Aorta (tissue), 5 donors: ENCODE measurements at regions not wholly inside any gene's neighbourhood (a gene's known extent, or its start where the extent isn't known, plus 50 kb on each side); places are given as distances from the start of the nearest gene placed in this dataset.

Source experiments
- ATAC-seq: fragments of 200-7000 bp; cut with Tn5 transposase; one replicate; pipeline ENCODE4 v1.9.1; 2022; ENCODE audit warnings: moderate library complexity; ENCODE audit not compliant: low FRiP score
- DNase-seq, 2 donors: peaks; one replicate each; pipeline ENCODE4 v3.0.0-alpha.2; 2020
- H3K27ac ChIP-seq, 2 donors: one replicate each; pipeline ENCODE4 v1.5.1; 2013; ENCODE audit warnings: low read length in 2 of 2, mild to moderate bottlenecking in 2 of 2, moderate library complexity in 2 of 2, control low read depth in 1 of 2, inconsistent platforms in 1 of 2, low read depth in 1 of 2
- H3K27me3 ChIP-seq, 2 donors: one replicate each; pipeline ENCODE4 v1.6.1; 2013; ENCODE audit warnings: control low read depth in 1 of 2, low read length in 1 of 2, mild to moderate bottlenecking in 1 of 2, moderate library complexity in 1 of 2; ENCODE audit not compliant: insufficient read depth in 2 of 2, control insufficient read depth in 1 of 2
- H3K36me3 ChIP-seq, 2 donors: one replicate each; pipeline ENCODE4 v1.6.1; 2013; ENCODE audit warnings: control low read depth in 1 of 2, low read length in 1 of 2, mild to moderate bottlenecking in 1 of 2; ENCODE audit not compliant: insufficient read depth in 2 of 2, control insufficient read depth in 1 of 2
- H3K4me1 ChIP-seq, 2 donors: one replicate each; pipeline ENCODE4 v1.6.1; 2013; ENCODE audit warnings: low read length in 2 of 2, control low read depth in 1 of 2, mild to moderate bottlenecking in 1 of 2, moderate library complexity in 1 of 2; ENCODE audit not compliant: insufficient read depth in 2 of 2, control insufficient read depth in 1 of 2
- H3K4me3 ChIP-seq, 2 donors: one replicate each; pipeline ENCODE4 v1.5.1; 2013; ENCODE audit warnings: low read length in 2 of 2, control low read depth in 1 of 2, mild to moderate bottlenecking in 1 of 2
- H3K9me3 ChIP-seq: one replicate; pipeline ENCODE4 v1.6.1; 2013; ENCODE audit warnings: mild to moderate bottlenecking, low read length; ENCODE audit not compliant: control insufficient read depth
- WGBS, 2 donors: extraction: QIAGEN DNeasy Blood & Tissue Kit; methylation state at CpG; one replicate each; pipeline ENCODE4 v1.1.7; 2013; 5-methylcytosine and 5-hydroxymethylcytosine counted together
- intact Hi-C, 2 donors: fragments of 100-400 bp; cut with DNase I; formaldehyde crosslinking; loops; one replicate each; pipeline versions ENCODE4 v1.14.2 to v1.15.0; 2022
- donor health status: healthy with polysubstance abuse.
- donor health status: Bipolar disorder and iron deficiency.
- donor health status: DM: no; HTN: no; CAD: no.
- donor health status: DM: no; HTN: no; CAD: no.
- donor health status: DM: yes; HTN: yes; CAD: no.

DNA sequence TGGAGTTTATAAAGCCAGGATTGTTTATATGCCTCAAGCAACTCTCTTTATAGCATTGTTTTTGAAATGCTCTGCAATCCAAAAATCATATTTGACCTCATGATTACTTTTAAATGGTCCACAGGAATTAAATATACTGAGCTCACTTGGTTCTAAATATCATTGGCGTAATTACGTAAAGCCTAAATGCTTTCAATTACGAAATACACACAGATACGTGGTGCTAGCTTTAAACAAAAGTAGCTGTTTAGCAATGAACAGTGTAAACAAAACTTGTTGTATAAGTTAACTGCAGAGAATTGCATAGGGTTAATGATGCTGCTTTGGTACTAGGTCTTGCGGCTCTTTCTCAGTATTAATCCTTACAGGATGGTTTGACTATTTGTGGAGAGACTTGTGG is 346.6 kb downstream of the COG6 start:
- Histone ChIP-seq H3K4me1 (no peaks in the 10 kb centered on the region), H3K9me3 (peaks cover 2% of the 10 kb centered on the region), H3K27me3 (no peaks in the 10 kb centered on the region), H3K36me3 (no peaks in the 10 kb centered on the region), H3K27ac (no peak overlapping the region), H3K4me3 (no peak overlapping the region)
- WGBS, 2 donors: 89 to 92% methylated on average over 5 of the region's 5 CpGs
- ATAC-seq (no peak), DNase-seq (no peak)
- intact Hi-C loops: no loop called here

DNA sequence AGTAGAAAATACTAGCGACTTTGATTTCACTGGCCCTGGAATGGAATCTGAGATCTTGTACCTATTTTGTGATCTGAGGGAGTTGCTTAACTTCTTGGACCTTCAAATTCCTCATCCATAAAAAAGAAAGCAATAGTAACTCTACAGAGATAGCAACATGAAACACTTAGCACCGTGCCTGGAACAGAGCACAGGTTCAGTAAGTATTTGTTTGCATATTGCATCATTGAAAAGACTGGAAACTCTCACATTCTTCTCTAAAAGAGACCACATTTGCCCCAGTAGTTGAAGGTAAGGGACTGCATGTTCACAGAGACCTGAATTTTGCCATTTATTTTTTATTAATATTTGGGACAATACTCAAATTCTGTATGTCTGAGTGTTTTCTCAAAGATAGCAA is 358.1 kb downstream of the COG6 start:
- Histone ChIP-seq H3K27ac (no peak overlapping the region), H3K4me1 (peaks cover 0 to 2% of the 10 kb centered on the region in 2 donors), H3K27me3 (no peaks in the 10 kb centered on the region), H3K9me3 (no peaks in the 10 kb centered on the region), H3K4me3 (no peak overlapping the region), H3K36me3 (no peaks in the 10 kb centered on the region)
- DNase-seq (no peak), ATAC-seq (no peak)
- intact Hi-C loops: no loop called here
- 74 to 76% methylated on average over 2 of the region's 2 CpGs for WGBS, 2 donors

DNA sequence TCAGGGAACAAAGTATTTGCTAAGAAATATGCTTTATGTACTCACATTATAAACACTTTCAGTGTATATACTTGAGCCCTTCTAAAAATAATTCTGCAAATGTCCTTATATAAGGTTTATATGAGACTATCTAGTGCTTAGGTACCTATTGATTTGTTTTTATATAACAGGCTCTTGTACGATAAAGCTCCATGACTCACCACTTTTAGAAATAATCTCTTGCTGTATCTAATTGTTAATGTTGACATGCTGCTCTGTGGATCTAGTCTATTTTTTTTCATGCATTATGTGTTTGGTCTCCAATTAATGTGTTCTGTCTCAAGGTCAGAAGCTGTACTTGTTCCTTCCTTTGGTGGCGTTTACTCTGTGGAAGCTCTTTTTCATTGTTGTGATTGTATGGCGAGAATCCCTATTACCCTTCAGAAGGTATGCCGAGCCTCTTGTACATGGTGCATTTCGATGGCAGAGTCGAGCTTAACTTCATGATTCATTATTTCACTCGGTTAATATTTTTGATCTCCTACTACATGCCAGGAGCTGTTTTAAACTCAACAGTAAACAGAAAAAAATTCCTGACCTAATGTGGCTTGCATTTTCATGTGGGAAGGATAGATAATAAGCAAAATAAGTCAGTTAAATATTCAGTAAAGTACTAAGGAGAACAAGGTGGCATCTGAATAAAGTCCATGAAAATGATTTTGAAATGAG is 361.6 kb downstream of the COG6 start:
- WGBS, 2 donors: 69 to 76% methylated on average over 7 of the region's 7 CpGs
- Histone ChIP-seq H3K9me3 (no peaks in the 10 kb centered on the region), H3K36me3 (no peaks in the 10 kb centered on the region), H3K4me1 (peaks cover 0 to 2% of the 10 kb centered on the region in 2 donors), H3K27ac (no peak overlapping the region), H3K4me3 (no peak overlapping the region), H3K27me3 (no peaks in the 10 kb centered on the region)
- ATAC-seq (no peak), DNase-seq (no peak)
- intact Hi-C loops: no loop called here

DNA sequence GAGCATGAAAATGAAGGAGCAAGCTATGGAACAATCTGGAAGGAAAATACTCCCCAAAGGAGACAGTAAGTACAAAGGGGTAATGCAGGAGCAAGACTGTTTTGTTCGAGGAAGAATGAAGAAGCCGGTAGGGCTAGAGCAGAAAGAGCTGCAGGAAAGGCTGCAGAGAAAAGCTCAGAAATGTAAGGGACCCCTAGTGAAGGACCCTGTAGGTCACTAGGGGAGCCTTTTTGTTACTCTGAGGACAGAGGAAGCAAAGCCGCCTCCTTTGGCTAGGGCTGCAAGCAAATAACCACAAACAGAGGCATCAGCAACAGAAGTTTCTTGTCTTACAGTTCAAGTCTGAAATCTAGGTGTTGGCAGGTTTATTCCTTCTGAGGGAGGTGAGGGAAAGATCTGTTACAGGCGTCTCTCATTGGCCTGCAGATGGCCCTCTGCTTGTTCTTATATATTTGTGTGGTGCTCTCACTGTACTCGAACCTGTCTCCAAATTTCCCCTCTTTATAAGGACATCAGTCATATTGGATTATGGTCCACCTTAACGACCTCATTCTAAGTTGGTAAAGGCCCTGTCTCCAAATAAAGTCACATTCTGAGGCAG is 362.3 kb downstream of the COG6 start:
- Histone ChIP-seq H3K9me3 (no peaks in the 10 kb centered on the region), H3K36me3 (no peaks in the 10 kb centered on the region), H3K27me3 (no peaks in the 10 kb centered on the region), H3K27ac (no peak overlapping the region), H3K4me1 (peaks cover 0 to 2% of the 10 kb centered on the region in 2 donors), H3K4me3 (no peak overlapping the region)
- DNase-seq: no peak
- intact Hi-C loops: no loop called here
- 69% methylated on average over 6 of the region's 6 CpGs for WGBS, 2 donors
- ATAC-seq: no peak

DNA sequence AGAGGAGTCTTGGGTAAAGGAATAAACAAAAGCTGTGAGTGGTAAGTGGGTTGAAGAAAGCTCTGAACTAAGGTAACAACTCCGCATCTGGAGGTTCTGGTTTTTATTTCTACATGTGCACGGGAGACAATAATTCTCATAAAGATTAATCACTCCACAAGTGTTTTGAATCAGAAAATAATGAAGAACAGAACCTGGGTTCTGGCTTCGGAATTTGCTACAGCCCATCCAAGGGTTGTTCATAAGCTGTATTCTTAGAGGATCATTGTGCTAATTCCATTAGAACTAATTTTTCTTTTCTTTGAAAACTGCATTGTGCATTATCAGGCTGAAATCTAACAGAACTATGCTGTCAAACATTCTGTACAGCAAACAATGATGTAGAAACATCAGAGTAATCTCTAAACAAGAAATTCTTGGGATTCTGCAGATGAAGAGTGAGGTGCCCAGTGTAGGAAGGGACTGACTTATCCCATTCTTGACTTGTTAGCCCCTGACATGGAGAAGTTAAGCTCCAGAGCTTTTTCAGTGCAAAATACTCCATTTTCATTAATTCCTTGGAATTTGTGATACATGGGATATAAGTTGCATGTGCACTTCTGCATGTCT is 368.2 kb downstream of the COG6 start:
- 83 to 86% methylated on average over 3 of the region's 3 CpGs for WGBS, 2 donors
- no peaks in the 10 kb centered on the region for H3K36me3 ChIP-seq
- DNase-seq (no peak), ATAC-seq (no peak)
- H3K4me3 ChIP-seq: no peak overlapping the region
- intact Hi-C loops: no loop called here
- H3K27me3 ChIP-seq: no peaks in the 10 kb centered on the region
- no peaks in the 10 kb centered on the region for H3K9me3 ChIP-seq
- no peaks in the 10 kb centered on the region for H3K4me1 ChIP-seq
- H3K27ac ChIP-seq: no peak overlapping the region

DNA sequence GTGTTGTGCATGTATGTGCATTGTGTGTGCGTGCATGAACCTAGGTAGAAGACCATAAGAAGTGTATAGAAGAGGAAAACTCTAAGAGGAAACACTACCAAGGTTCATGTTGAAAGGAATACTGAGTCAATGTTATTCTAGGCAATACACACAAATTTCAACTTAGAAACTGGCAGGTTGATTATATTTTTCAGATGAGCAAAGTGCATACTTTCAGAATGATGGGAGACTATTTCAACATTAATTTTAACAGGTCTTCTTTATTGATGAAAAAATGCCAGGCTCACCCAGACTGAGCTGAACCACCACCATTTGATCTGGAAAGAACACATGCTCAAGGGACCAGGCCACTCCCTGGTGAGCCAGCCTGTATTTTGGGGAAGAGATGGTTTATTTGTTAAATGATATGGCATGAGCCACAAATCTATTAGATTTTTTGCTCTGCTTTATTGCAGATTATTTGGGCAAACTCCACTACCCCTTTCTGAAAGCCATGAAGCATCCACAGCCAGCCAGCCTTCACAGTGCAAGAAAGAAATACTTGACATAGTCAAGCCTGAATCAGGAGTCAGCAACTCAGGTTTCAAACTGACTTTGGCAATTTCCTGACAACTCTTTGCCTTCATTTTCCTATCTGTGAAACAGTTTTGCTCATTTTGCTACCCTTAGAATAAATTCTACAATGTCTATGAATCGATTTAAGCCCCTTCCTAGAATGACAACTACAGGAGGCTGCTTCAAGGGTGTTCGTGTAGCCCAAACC is 368.9 kb downstream of the COG6 start:
- 83 to 86% methylated on average over 3 of the region's 3 CpGs for WGBS, 2 donors
- ATAC-seq: no peak
- H3K36me3 ChIP-seq: no peaks in the 10 kb centered on the region
- H3K4me1 ChIP-seq: no peaks in the 10 kb centered on the region
- H3K4me3 ChIP-seq: no peak overlapping the region
- no peak overlapping the region for H3K27ac ChIP-seq
- H3K9me3 ChIP-seq: peaks cover 2% of the 10 kb centered on the region
- intact Hi-C loops: no loop called here
- no peaks in the 10 kb centered on the region for H3K27me3 ChIP-seq
- DNase-seq: no peak

DNA sequence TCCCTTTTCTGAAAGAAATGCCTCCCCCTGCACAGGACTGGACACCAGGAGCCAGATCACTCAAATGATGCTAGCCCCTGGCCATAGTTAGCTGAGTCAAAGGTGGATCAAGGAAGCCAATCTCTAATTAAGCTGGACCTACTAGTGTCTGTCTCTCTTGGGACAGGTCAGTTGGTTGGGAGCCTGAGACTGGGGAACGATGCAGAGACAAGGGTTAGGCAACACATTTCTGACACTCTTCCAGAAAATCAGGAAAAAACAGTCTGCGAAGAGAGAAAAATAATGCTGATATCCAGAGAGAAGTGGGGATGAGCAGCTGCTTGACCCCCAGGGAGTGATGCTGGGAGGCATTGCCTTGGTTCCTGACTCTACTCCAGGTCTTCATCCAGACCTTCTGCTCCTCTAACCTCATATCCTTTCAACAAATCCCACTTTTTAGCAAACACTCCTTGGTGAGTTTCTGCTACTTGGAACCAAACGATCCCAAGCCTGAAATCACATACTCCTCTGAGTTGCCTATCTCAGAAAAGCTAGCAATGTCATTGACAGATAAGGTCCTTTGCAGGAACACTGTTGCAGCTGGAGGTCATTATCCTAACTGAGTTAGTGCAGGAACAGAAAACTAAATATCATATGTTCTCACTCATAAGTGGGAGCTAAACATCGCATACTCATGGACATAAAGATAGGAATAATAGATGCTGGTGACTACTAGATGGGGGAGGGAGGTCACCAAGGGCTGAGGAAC is 369.7 kb downstream of the COG6 start:
- DNase-seq (no peak), ATAC-seq (no peak)
- no peak overlapping the region for H3K4me3 ChIP-seq
- peaks cover 2% of the 10 kb centered on the region for H3K9me3 ChIP-seq
- no peak overlapping the region for H3K27ac ChIP-seq
- no peaks in the 10 kb centered on the region for H3K27me3 ChIP-seq
- intact Hi-C loops: no loop called here
- H3K36me3 ChIP-seq: no peaks in the 10 kb centered on the region
- H3K4me1 ChIP-seq: no peaks in the 10 kb centered on the region
- WGBS, 2 donors: 64 to 70% methylated on average over 4 of the region's 4 CpGs

DNA sequence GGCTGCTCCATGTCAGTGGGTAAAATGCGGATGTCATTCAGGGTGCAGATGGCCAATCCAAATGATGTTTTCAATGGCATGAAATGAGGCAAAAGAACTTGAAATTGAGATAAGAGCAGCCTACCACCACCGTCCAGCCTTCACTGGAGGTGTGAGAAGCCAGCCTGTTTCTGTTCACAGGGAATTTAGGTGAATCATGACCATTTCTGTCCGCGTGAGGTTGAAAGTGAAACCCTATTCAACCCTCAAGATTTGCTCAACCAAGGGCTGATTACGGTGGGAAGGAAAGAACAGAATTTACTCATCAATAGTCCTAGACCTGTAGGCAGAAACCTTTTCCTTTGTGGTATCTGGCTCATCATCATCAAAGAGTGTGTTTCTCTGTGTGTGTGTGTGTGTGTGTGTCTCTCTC is 370.7 kb downstream of the COG6 start:
- ATAC-seq (no peak), DNase-seq (no peak)
- WGBS, 2 donors: 73 to 79% methylated on average over 5 of the region's 5 CpGs
- intact Hi-C loops: no loop called here
- Histone ChIP-seq H3K36me3 (no peaks in the 10 kb centered on the region), H3K9me3 (peaks cover 2% of the 10 kb centered on the region), H3K4me3 (no peak overlapping the region), H3K27ac (no peak overlapping the region), H3K4me1 (no peaks in the 10 kb centered on the region), H3K27me3 (no peaks in the 10 kb centered on the region)
